OCI-LY7 (cell line): ENCODE measurements at regions not wholly inside any gene's neighbourhood (a gene's known extent, or its start where the extent isn't known, plus 50 kb on each side); places are given as distances from the start of the nearest gene placed in this dataset.
"Not testable (repeated sequence)": the region's sequence is repeated elsewhere in the genome, so short reads cannot be mapped to it uniquely, and the experiment has no call there.

Experiments
- CTCF ChIP-seq: fragments of 200-600 bp; sonication (generic); conservative IDR thresholded peaks from 2 replicates; pipeline ENCODE4 v1.5.1; 2014; ENCODE audit warnings: mild to moderate bottlenecking, antibody characterized with exemption, low read length, moderate library complexity, mixed read lengths
- EZH2phosphoT487 ChIP-seq: fragments of 200-600 bp; sonication (generic); IDR thresholded peaks from 2 replicates; pipeline ENCODE4 v1.6.1; 2018; ENCODE audit warnings: low read depth, borderline replicate concordance, mild to moderate bottlenecking, mixed run types, antibody characterized with exemption, low read length, moderate library complexity, mixed read lengths

GRCh38 chr1:837601-838000 is 86.1 kb upstream of the SAMD11 start:
- not testable (repeated sequence) for TF ChIP-seq CTCF, EZH2phosphoT487
